Testis (tissue), 2 donors: ENCODE measurements at regions not wholly inside any gene's neighbourhood (a gene's known extent, or its start where the extent isn't known, plus 50 kb on each side); places are given as distances from the start of the nearest gene placed in this dataset.
A peak's percentile ranks its signal among the peaks of the same experiment; 100 is the strongest.
"Not testable (repeated sequence)": the region's sequence is repeated elsewhere in the genome, so short reads cannot be mapped to it uniquely, and the experiment has no call there.

ENCODE experiments used
- DNase-seq: peaks from one replicate; pipeline ENCODE4 v3.0.0-alpha.2; 2019
- H3K27ac ChIP-seq, 2 donors: fragments of 200-600 bp; sonication (generic); one replicate each; pipeline ENCODE4 v1.5.1; 2019
- H3K27me3 ChIP-seq: fragments of 200-600 bp; sonication (generic); one replicate; pipeline ENCODE4 v1.5.1; 2019
- H3K36me3 ChIP-seq: fragments of 200-600 bp; sonication (generic); one replicate; pipeline ENCODE4 v1.5.1; 2017; ENCODE audit warnings: low read depth; ENCODE audit errors: missing control alignments
- H3K4me1 ChIP-seq: fragments of 200-600 bp; sonication (generic); one replicate; pipeline ENCODE4 v1.5.1; 2019
- H3K4me3 ChIP-seq, 2 donors: fragments of 200-600 bp; sonication (generic); one replicate each; pipeline ENCODE4 v1.5.1; 2017 to 2019
- H3K9me3 ChIP-seq: fragments of 200-600 bp; sonication (generic); one replicate; pipeline ENCODE4 v1.5.1; 2017
- CTCF ChIP-seq, 3 experiments: fragments of 450-650 bp in 2 of 3; fragments of 200-600 bp in 1 of 3; sonication (generic) in 1 of 3; IDR thresholded peaks; one replicate each; pipeline ENCODE4 v1.5.1; 2016 to 2019; ENCODE audit warnings: antibody characterized with exemption in 3 of 3, mild to moderate bottlenecking in 2 of 3, moderate library complexity in 1 of 3
- POLR2A ChIP-seq: fragments of 450-650 bp; IDR thresholded peaks from one replicate; pipeline ENCODE4 v1.6.1; 2017; ENCODE audit warnings: antibody characterized with exemption, mild to moderate bottlenecking, moderate library complexity
- WGBS, 2 donors: methylation state at CpG; one replicate each; pipeline ENCODE4 v1.1.5; 2018; 5-methylcytosine and 5-hydroxymethylcytosine counted together
- intact Hi-C: fragments of 100-400 bp; cut with DNase I; formaldehyde crosslinking; loops from one replicate; pipeline ENCODE4 v1.15.1; 2023; ENCODE audit warnings: low total_unique reads

DNA sequence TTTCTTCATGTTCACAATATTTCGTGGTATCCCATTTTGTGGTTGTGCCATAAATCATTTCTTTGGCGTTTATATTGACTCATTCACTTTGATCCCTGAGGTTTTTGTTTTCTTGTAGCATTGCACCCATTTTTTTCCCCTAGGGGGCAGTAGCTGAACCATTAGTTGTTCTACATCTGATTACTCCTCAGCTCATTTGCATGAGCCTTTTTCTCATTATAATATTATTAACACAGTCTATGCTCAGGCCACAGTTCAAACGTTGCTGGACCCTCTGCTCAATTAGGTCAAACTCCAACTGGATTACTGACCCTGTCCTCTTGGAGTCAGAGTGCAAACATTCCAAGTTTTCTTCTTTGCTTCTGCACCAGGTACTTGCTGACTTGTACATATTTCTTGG, 475.4 kb upstream of the SEL1L start:
- peak; percentile 22 for DNase-seq
- Histone ChIP-seq H3K27me3 (no peaks in the 10 kb centered on the region), H3K36me3 (no peaks in the 10 kb centered on the region), H3K4me3 (no peak overlapping the region), H3K9me3 (no peaks in the 10 kb centered on the region), H3K27ac (no peak overlapping the region), H3K4me1 (no peaks in the 10 kb centered on the region)
- intact Hi-C loops = no loop called here
- 23 to 30% methylated on average over 3 of the region's 3 CpGs for WGBS, 2 donors
- no peak for TF ChIP-seq POLR2A
- TF ChIP-seq CTCF (IDR thresholded peaks at IDR 0.05) = peak in 1 of 3 experiments; percentile 26

DNA sequence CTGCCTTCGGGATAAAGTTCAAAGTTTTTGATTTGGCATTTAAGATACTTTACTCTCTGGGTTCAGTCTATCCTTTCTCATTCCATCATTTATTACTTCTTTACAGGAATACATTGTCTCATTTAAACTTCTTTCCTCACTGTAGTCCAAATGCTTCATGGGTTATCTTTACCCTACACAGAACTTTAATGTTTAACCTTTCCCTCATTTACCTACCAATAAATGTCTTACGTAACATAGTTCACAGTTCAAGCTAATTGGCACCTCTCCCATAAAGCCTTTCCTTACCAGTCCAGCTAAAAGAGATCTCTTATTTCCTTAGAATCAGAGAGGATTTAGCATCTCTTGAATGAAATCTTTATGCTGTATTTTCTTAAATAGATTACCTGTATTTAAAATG, 476.3 kb upstream of the SEL1L start:
- TF ChIP-seq POLR2A (no peak), CTCF (IDR thresholded peaks at IDR 0.05) (no peak)
- Histone ChIP-seq H3K4me1 (no peaks in the 10 kb centered on the region), H3K4me3 (no peak overlapping the region), H3K27ac (no peak overlapping the region), H3K36me3 (no peaks in the 10 kb centered on the region), H3K27me3 (no peaks in the 10 kb centered on the region), H3K9me3 (no peaks in the 10 kb centered on the region)
- DNase-seq = no peak
- 88 to 91% methylated on average over 2 of the region's 2 CpGs for WGBS, 2 donors
- intact Hi-C loops = no loop called here

- DNase-seq = no peak
- intact Hi-C loops = no loop called here
- TF ChIP-seq CTCF (IDR thresholded peaks at IDR 0.05) = no peak
- no peak for TF ChIP-seq POLR2A
- no peaks in the 10 kb centered on the region for H3K9me3 ChIP-seq
- WGBS, 2 donors = 91% methylated on average over 3 of the region's 3 CpGs; no CpG with 5 or more reads in 1 of the 2 donors
- no peaks in the 10 kb centered on the region for H3K36me3 ChIP-seq
- H3K27ac ChIP-seq = no peak overlapping the region
- H3K4me1 ChIP-seq = no peaks in the 10 kb centered on the region
- no peak overlapping the region for H3K4me3 ChIP-seq
- H3K27me3 ChIP-seq = no peaks in the 10 kb centered on the region
Measured at GRCh38 chr14:82011460-82011859, 477.8 kb upstream of the SEL1L start.

- no peak for DNase-seq
- TF ChIP-seq POLR2A (no peak), CTCF (IDR thresholded peaks at IDR 0.05) (no peak)
- 84 to 85% methylated on average over 1 of the region's 1 CpG for WGBS, 2 donors
- intact Hi-C loops = no loop called here
- no peaks in the 10 kb centered on the region for H3K36me3 ChIP-seq
- no peaks in the 10 kb centered on the region for H3K27me3 ChIP-seq
- H3K4me1 ChIP-seq = no peaks in the 10 kb centered on the region
- H3K9me3 ChIP-seq = no peaks in the 10 kb centered on the region
- H3K27ac ChIP-seq = no peak overlapping the region
- H3K4me3 ChIP-seq = no peak overlapping the region
Measured at GRCh38 chr14:82029038-82029437, 495.4 kb upstream of the SEL1L start.

GRCh38 chr14:82035397-82035796, 501.7 kb upstream of the SEL1L start:
- WGBS, 2 donors = 50 to 63% methylated on average over 3 of the region's 3 CpGs
- Histone ChIP-seq H3K9me3 (no peaks in the 10 kb centered on the region), H3K27me3 (no peaks in the 10 kb centered on the region), H3K27ac (no peak overlapping the region), H3K36me3 (no peaks in the 10 kb centered on the region), H3K4me1 (no peaks in the 10 kb centered on the region), H3K4me3 (no peak overlapping the region)
- TF ChIP-seq POLR2A (no peak), CTCF (IDR thresholded peaks at IDR 0.05) (no peak)
- intact Hi-C loops = no loop called here
- no peak for DNase-seq

DNA sequence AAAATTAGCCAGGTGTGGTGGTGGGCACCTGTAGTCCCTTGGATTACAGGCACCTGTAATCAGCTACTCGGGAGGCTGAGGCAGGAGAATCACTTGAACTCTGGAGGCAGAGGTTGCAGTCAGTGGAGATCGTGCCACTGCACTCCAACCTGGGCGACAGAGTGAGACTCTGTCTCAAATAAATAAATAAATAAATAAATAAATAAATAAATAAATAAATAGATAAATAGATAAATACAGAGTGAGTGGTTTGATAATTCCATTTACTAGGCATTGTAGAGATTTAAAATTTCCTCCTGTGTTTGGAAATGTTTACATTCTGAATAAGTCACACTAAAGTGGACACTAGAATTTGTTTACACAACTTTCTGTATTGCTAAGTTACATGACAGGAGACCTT, 504.4 kb upstream of the SEL1L start:
- H3K36me3 ChIP-seq, H3K4me1 ChIP-seq, intact Hi-C loops, H3K27ac ChIP-seq, H3K27me3 ChIP-seq, DNase-seq, H3K9me3 ChIP-seq, H3K4me3 ChIP-seq: not testable (repeated sequence)
- 79 to 98% methylated on average over 3 of the region's 3 CpGs for WGBS, 2 donors
